ENCODE measurements at regions not wholly inside any gene's neighbourhood (a gene's known extent, or its start where the extent isn't known, plus 50 kb on each side); places are given as distances from the start of the nearest gene placed in this dataset.

DNA sequence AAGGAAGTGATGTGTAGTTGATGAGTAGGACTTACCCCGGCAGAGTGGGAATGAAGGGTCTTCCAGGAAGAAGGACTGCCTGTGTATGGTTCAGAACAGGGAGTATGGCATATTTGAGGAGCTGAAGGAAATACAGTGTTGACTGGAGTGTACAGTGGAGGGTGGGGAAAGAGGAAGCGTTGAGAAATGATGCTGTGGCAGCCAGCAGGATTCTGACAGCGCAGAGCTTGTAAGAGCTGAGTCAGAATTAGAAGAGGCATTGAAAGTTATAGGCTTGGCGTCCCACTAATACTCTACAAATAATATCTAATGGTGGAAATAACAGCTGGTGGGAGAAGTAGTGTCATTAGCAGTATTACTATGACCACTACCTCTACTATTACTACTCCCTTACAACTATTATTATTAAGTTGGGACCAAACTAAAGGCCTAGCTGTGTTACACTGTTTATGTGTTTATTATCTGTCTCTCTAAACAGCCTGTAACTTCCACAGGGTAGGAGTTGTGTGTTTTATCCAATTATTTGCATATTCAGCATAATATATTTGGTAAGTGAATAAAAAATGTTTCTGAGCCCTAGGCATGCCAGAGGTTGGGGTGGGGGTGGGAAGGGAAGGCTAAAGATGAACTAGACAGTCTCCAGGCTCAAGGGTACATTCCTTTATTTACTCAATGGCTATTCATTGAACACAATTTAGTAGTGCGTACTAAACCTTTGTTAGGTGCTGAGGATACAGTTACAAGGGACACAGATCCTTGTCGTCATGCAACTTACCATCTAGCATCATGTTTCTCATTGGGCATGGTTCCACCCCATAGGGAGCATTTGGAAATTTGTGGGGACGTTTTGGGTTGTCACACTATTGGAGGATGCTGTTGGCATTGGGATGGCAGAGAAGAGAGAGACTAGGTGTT is 428.8 kb upstream of the ONECUT1 start:
- DNase-seq (ENCODE audit: extremely low read depth, low read depth), result no peak
- no peak overlapping the region for H3K4me3 ChIP-seq (replicated peaks; ENCODE audit: low read depth, low read length)
- TF ChIP-seq CTCF (IDR thresholded peaks at IDR 0.05; ENCODE audit: low read depth, low read length, missing control alignments), result no peak

GRCh38 chr15:53216036-53216435 is 425.9 kb upstream of the ONECUT1 start:
- H3K4me3 ChIP-seq (replicated peaks; ENCODE audit: low read depth, low read length), result no peak overlapping the region
- no peak for DNase-seq (ENCODE audit: extremely low read depth, low read depth)
- no peak for TF ChIP-seq CTCF (IDR thresholded peaks at IDR 0.05; ENCODE audit: low read depth, low read length, missing control alignments)

- DNase-seq (ENCODE audit: extremely low read depth, low read depth), result no peak
- TF ChIP-seq CTCF (IDR thresholded peaks at IDR 0.05; ENCODE audit: low read depth, low read length, missing control alignments), result no peak
- no peak overlapping the region for H3K4me3 ChIP-seq (replicated peaks; ENCODE audit: low read depth, low read length)
These were observed 423.2 kb upstream of the ONECUT1 start for GRCh38 chr15:53213336-53213735.

DNA sequence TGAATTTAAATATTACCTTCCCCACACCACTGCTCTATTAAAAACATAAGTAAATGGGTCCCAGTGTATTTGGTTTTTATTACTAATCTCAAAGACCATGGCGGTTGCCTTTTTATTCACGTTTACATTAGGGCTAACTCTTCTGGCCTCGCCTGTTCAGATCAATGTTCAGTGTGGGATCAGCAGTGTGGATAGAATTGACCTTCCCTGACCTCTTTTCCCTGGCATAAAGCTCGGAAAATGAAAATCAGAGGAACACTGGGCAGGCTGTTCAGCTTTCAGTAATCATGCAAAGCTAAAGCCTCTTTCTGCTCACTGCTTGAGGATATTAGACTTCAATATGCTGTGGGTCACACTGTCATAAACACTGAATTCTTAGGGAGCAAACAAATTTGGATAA is 422.6 kb upstream of the ONECUT1 start:
- no peak for TF ChIP-seq CTCF (IDR thresholded peaks at IDR 0.05; ENCODE audit: low read depth, low read length, missing control alignments)
- H3K4me3 ChIP-seq (replicated peaks; ENCODE audit: low read depth, low read length), result no peak overlapping the region
- no peak for DNase-seq (ENCODE audit: extremely low read depth, low read depth)

- TF ChIP-seq CTCF (IDR thresholded peaks at IDR 0.05; ENCODE audit: low read depth, low read length, missing control alignments), result no peak
- no peak overlapping the region for H3K4me3 ChIP-seq (replicated peaks; ENCODE audit: low read depth, low read length)
These were observed 420.5 kb upstream of the ONECUT1 start for GRCh38 chr15:53210653-53211052.

GRCh38 chr15:53209396-53210042 is 419.4 kb upstream of the ONECUT1 start:
- DNase-seq (ENCODE audit: extremely low read depth, low read depth), result no peak
- no peak overlapping the region for H3K4me3 ChIP-seq (replicated peaks; ENCODE audit: low read depth, low read length)
- no peak for TF ChIP-seq CTCF (IDR thresholded peaks at IDR 0.05; ENCODE audit: low read depth, low read length, missing control alignments)

More at GRCh38 chr15:53210653-53211052, 420.5 kb upstream of the ONECUT1 start:
- DNase-seq (ENCODE audit: extremely low read depth, low read depth), result no peak

Measured in HFF-Myc (cell line).